ENCODE measurements at regions not wholly inside any gene's neighbourhood (a gene's known extent, or its start where the extent isn't known, plus 50 kb on each side); places are given as distances from the start of the nearest gene placed in this dataset.

DNA sequence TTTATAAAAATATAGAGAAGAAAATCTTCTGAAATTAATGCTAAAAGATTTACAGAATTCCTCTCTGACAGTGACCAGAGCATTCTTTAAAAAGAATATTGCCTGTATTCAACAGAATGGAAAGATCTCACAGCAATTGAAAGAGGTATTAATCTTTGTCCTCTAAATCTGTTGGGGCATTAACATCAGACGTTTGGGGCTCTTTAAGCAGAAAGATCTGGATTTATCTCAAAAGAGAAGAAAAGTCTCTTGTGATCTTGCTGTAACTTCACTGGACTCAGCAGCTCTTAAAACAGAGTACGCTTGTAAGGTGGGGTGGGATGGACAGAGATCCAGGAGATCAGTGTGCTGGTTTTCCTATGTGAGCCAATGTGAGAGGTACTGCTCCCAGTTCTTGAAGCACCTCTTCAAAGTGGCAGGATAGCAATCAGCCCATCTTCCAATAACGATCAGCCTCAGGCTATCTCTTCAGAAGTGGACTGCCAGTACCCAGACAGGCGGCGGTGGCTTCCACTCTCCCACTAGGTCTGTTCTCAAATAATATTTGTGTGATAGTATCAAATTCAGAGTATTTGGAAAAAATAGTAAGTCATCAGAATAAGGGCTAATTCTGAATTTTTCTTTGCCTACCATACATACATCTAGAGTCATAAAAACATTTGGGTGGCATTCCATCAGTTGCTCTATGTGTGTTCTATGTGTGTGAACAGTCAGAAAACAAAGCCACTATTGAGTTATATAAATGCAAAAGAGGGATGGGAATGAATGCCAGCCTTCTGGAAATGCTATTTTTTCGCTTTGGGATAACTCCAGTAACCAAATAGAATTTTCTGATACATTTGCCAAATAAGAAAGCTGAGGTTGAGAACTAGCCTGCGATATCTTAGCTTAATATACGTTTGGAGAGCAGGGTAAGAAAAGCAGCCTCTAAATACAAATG is 237.4 kb upstream of the RGS6 start:
- H3K36me3 ChIP-seq (ENCODE audit: insufficient read depth, low read length) = no peaks in the 10 kb centered on the region

DNA sequence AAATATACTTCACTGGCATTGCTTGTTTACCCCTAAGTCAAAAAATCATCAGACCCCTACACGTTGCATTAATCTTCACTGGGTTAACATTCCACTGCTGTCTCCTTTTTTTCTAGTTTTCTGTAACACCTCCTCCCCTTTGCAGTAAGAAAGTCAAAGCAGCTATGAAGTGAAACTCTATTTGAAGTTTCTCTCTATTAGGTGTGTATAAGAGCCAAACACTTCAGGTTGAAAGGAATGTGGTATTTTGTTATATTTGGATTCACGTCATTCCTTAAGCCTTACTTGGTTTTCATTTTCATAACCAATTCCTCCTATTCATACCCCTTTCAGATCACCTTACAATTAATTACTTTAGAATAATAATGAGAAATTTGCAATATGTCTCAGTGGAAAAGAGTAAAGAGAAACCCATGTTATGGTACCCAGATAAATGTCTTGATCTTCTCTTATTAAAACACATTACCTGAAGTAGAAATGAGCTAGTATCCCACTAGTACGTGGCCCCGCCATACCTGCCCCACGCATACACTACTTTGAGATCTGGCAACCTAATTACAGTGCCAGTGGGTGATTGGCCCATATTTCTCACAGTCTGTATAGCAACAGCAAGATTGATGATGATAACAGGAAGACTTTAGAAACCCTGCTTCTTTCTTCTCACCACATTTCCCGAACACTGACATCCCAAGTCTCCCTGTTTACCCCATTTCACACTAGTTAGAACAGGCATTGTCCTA is 236.4 kb upstream of the RGS6 start:
- H3K79me2 ChIP-seq (replicated peaks; ENCODE audit: insufficient read depth, low read length) = no peaks in the 10 kb centered on the region
- H3K9me2 ChIP-seq (ENCODE audit: insufficient read depth, low read length) = no peaks in the 10 kb centered on the region
- H3F3A ChIP-seq (ENCODE audit: insufficient read depth, low read length, poor library complexity, severe bottlenecking) = no peaks in the 10 kb centered on the region
- no peak overlapping the region for H3K9ac ChIP-seq (ENCODE audit: low read length)
- H3K9me3 ChIP-seq (ENCODE audit: low read length) = no peaks in the 10 kb centered on the region
- H3K36me3 ChIP-seq (ENCODE audit: insufficient read depth, low read length) = no peaks in the 10 kb centered on the region
- no peak overlapping the region for H3K4me2 ChIP-seq (ENCODE audit: low read length)
- H3K4me3 ChIP-seq (ENCODE audit: low read length) = no peak overlapping the region
- H3K27me3 ChIP-seq (ENCODE audit: insufficient read depth, low read depth, low read length) = no peaks in the 10 kb centered on the region
- no peak for TF ChIP-seq SMC3 (conservative IDR thresholded peaks at IDR 0.05; ENCODE audit: poor library complexity)
- no peak for TF ChIP-seq TAF1 (IDR thresholded peaks at IDR 0.05; ENCODE audit: low read depth)
- no peak overlapping the region for H3K27ac ChIP-seq (ENCODE audit: low read length)
- no peaks in the 10 kb centered on the region for H4K20me1 ChIP-seq (ENCODE audit: insufficient read depth)
- H2AFZ ChIP-seq (ENCODE audit: low read depth, low read length) = no peak overlapping the region

More for the DNA sequence above, 237.4 kb upstream of the RGS6 start:
- Histone ChIP-seq H3K9me2 (ENCODE audit: insufficient read depth, low read length) (no peaks in the 10 kb centered on the region), H4K20me1 (ENCODE audit: insufficient read depth) (no peaks in the 10 kb centered on the region), H3K9ac (ENCODE audit: low read length) (no peak overlapping the region), H2AFZ (ENCODE audit: low read depth, low read length) (no peak overlapping the region), H3K4me2 (ENCODE audit: low read length) (no peak overlapping the region), H3K9me3 (ENCODE audit: low read length) (no peaks in the 10 kb centered on the region), H3K27me3 (ENCODE audit: insufficient read depth, low read depth, low read length) (no peaks in the 10 kb centered on the region), H3K4me3 (ENCODE audit: low read length) (no peak overlapping the region), H3K27ac (ENCODE audit: low read length) (no peak overlapping the region), H3K79me2 (replicated peaks; ENCODE audit: insufficient read depth, low read length) (no peaks in the 10 kb centered on the region), H3F3A (ENCODE audit: insufficient read depth, low read length, poor library complexity, severe bottlenecking) (no peaks in the 10 kb centered on the region)
- no peak for TF ChIP-seq SMC3 (conservative IDR thresholded peaks at IDR 0.05; ENCODE audit: poor library complexity)
- TF ChIP-seq, protein P1, sequence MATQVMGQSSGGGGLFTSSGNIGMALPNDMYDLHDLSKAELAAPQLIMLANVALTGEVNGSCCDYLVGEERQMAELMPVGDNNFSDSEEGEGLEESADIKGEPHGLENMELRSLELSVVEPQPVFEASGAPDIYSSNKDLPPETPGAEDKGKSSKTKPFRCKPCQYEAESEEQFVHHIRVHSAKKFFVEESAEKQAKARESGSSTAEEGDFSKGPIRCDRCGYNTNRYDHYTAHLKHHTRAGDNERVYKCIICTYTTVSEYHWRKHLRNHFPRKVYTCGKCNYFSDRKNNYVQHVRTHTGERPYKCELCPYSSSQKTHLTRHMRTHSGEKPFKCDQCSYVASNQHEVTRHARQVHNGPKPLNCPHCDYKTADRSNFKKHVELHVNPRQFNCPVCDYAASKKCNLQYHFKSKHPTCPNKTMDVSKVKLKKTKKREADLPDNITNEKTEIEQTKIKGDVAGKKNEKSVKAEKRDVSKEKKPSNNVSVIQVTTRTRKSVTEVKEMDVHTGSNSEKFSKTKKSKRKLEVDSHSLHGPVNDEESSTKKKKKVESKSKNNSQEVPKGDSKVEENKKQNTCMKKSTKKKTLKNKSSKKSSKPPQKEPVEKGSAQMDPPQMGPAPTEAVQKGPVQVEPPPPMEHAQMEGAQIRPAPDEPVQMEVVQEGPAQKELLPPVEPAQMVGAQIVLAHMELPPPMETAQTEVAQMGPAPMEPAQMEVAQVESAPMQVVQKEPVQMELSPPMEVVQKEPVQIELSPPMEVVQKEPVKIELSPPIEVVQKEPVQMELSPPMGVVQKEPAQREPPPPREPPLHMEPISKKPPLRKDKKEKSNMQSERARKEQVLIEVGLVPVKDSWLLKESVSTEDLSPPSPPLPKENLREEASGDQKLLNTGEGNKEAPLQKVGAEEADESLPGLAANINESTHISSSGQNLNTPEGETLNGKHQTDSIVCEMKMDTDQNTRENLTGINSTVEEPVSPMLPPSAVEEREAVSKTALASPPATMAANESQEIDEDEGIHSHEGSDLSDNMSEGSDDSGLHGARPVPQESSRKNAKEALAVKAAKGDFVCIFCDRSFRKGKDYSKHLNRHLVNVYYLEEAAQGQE (IDR thresholded peaks at IDR 0.05; ENCODE audit: borderline replicate concordance) = no peak
- no peak for TF ChIP-seq EP300 (conservative IDR thresholded peaks at IDR 0.05; ENCODE audit: poor library complexity, severe bottlenecking)
- TF ChIP-seq RAD21 (conservative IDR thresholded peaks at IDR 0.05) = no peak
- no peak for TF ChIP-seq TAF1 (IDR thresholded peaks at IDR 0.05; ENCODE audit: low read depth)
- no peak for TF ChIP-seq EZH2 (IDR thresholded peaks at IDR 0.05; ENCODE audit: borderline replicate concordance, insufficient read depth, low read length, poor library complexity, severe bottlenecking)

DNA sequence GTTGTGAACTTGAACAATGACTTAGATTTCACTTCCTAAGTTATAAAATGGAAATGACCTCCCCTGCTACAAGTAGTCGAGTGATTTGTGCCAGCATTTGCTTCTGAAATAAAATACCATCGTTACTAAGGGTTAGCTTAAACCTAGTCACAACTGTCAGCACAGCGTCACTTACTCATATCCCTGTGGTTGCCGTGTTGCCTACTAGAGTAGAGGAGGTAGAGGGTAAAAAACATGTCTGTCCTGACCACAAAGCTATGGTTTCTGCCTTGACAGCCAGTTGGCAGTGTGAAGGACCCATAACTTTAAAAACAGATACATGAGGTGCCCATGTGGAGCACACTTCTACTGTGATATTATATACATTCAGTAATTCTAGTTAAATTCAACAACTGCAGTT is 234.2 kb upstream of the RGS6 start:
- Histone ChIP-seq H3K27ac (ENCODE audit: low read length) (no peak overlapping the region), H3K27me3 (ENCODE audit: insufficient read depth, low read depth, low read length) (no peaks in the 10 kb centered on the region), H2AFZ (ENCODE audit: low read depth, low read length) (no peak overlapping the region), H3K9me2 (ENCODE audit: insufficient read depth, low read length) (no peaks in the 10 kb centered on the region), H3K9me3 (ENCODE audit: low read length) (no peaks in the 10 kb centered on the region), H3K4me2 (ENCODE audit: low read length) (no peak overlapping the region), H4K20me1 (ENCODE audit: insufficient read depth) (no peaks in the 10 kb centered on the region), H3K79me2 (replicated peaks; ENCODE audit: insufficient read depth, low read length) (no peaks in the 10 kb centered on the region), H3K4me3 (ENCODE audit: low read length) (no peak overlapping the region), H3F3A (ENCODE audit: insufficient read depth, low read length, poor library complexity, severe bottlenecking) (peaks cover 8% of the 10 kb centered on the region), H3K9ac (ENCODE audit: low read length) (no peak overlapping the region), H3K36me3 (ENCODE audit: insufficient read depth, low read length) (no peaks in the 10 kb centered on the region)
- TF ChIP-seq, protein P2, sequence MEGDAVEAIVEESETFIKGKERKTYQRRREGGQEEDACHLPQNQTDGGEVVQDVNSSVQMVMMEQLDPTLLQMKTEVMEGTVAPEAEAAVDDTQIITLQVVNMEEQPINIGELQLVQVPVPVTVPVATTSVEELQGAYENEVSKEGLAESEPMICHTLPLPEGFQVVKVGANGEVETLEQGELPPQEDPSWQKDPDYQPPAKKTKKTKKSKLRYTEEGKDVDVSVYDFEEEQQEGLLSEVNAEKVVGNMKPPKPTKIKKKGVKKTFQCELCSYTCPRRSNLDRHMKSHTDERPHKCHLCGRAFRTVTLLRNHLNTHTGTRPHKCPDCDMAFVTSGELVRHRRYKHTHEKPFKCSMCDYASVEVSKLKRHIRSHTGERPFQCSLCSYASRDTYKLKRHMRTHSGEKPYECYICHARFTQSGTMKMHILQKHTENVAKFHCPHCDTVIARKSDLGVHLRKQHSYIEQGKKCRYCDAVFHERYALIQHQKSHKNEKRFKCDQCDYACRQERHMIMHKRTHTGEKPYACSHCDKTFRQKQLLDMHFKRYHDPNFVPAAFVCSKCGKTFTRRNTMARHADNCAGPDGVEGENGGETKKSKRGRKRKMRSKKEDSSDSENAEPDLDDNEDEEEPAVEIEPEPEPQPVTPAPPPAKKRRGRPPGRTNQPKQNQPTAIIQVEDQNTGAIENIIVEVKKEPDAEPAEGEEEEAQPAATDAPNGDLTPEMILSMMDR (IDR thresholded peaks at IDR 0.05; ENCODE audit: poor library complexity, severe bottlenecking) = no peak
- TF ChIP-seq TAF1 (IDR thresholded peaks at IDR 0.05; ENCODE audit: low read depth) (no peak), EP300 (conservative IDR thresholded peaks at IDR 0.05; ENCODE audit: poor library complexity, severe bottlenecking) (no peak), SMC3 (conservative IDR thresholded peaks at IDR 0.05; ENCODE audit: poor library complexity) (no peak), POLR2AphosphoS5 (IDR thresholded peaks at IDR 0.05) (no peak), MXI1 (conservative IDR thresholded peaks at IDR 0.05; ENCODE audit: poor library complexity, severe bottlenecking) (no peak), RAD21 (conservative IDR thresholded peaks at IDR 0.05) (no peak)
